WERI-Rb-1 (cell line): ENCODE measurements at regions not wholly inside any gene's neighbourhood (a gene's known extent, or its start where the extent isn't known, plus 50 kb on each side); places are given as distances from the start of the nearest gene placed in this dataset.
"Not testable (repeated sequence)": the region's sequence is repeated elsewhere in the genome, so short reads cannot be mapped to it uniquely, and the experiment has no call there.

ENCODE experiments used
- DNase-seq: peaks from one replicate; pipeline ENCODE4 v3.0.0-alpha.2; 2020
- H3K27ac ChIP-seq: fragments of 250-450 bp; sonication (Bioruptor Pico); 2 replicates; pipeline ENCODE4 v1.5.1; 2020; ENCODE audit warnings: mild to moderate bottlenecking, moderate library complexity
- H3K27me3 ChIP-seq: fragments of 250-450 bp; sonication (Bioruptor Pico); 2 replicates; pipeline ENCODE4 v1.5.1; 2021; ENCODE audit warnings: mild to moderate bottlenecking, low read depth, moderate library complexity; ENCODE audit not compliant: insufficient read depth, severe bottlenecking
- H3K36me3 ChIP-seq: fragments of 250-450 bp; sonication (Bioruptor Pico); 2 replicates; pipeline ENCODE4 v1.5.1; 2020; ENCODE audit warnings: mild to moderate bottlenecking, moderate library complexity
- H3K4me3 ChIP-seq: 2 replicates; pipeline ENCODE4 v1.5.1; 2011; ENCODE audit warnings: low read depth, mild to moderate bottlenecking, control low read depth, low read length
- H3K9me3 ChIP-seq: fragments of 250-450 bp; sonication (Bioruptor Pico); 2 replicates; pipeline ENCODE4 v1.5.1; 2021; ENCODE audit warnings: mild to moderate bottlenecking, moderate library complexity; ENCODE audit not compliant: severe bottlenecking
- CTCF ChIP-seq: IDR thresholded peaks from 2 replicates; pipeline ENCODE4 v1.5.1; 2011; ENCODE audit warnings: low read depth, mild to moderate bottlenecking, control low read depth, inconsistent platforms, low read length

GRCh38 chr1:230556453-230556852 lies 85.8 kb upstream of the COG2 start:
- H3K9me3 ChIP-seq = no peaks in the 10 kb centered on the region
- no peaks in the 10 kb centered on the region for H3K27me3 ChIP-seq
- H3K27ac ChIP-seq = no peak overlapping the region
- H3K4me3 ChIP-seq = no peak overlapping the region
- no peak for DNase-seq
- no peak for TF ChIP-seq CTCF
- no peaks in the 10 kb centered on the region for H3K36me3 ChIP-seq

GRCh38 chr1:230555814-230556213 lies 86.5 kb upstream of the COG2 start:
- H3K4me3 ChIP-seq = no peak overlapping the region
- H3K9me3 ChIP-seq = no peaks in the 10 kb centered on the region
- TF ChIP-seq CTCF = no peak
- H3K36me3 ChIP-seq = no peaks in the 10 kb centered on the region
- no peaks in the 10 kb centered on the region for H3K27me3 ChIP-seq
- H3K27ac ChIP-seq = no peak overlapping the region
- no peak for DNase-seq

GRCh38 chr1:230552880-230553279 lies 89.4 kb upstream of the COG2 start:
- Histone ChIP-seq H3K27me3 (no peaks in the 10 kb centered on the region), H3K4me3 (no peak overlapping the region), H3K36me3 (no peaks in the 10 kb centered on the region), H3K9me3 (no peaks in the 10 kb centered on the region), H3K27ac (no peak overlapping the region)
- TF ChIP-seq CTCF = no peak
- DNase-seq = no peak

GRCh38 chr1:230550945-230551344 lies 91.3 kb upstream of the COG2 start:
- not testable (repeated sequence) for H3K36me3 ChIP-seq, H3K27me3 ChIP-seq, H3K27ac ChIP-seq, H3K4me3 ChIP-seq, DNase-seq, H3K9me3 ChIP-seq

GRCh38 chr1:230550428-230550827 lies 91.9 kb upstream of the COG2 start:
- no peak for DNase-seq

GRCh38 chr1:230549625-230550024 lies 92.7 kb upstream of the COG2 start:
- no peaks in the 10 kb centered on the region for H3K36me3 ChIP-seq
- H3K4me3 ChIP-seq = no peak overlapping the region
- no peaks in the 10 kb centered on the region for H3K9me3 ChIP-seq
- no peaks in the 10 kb centered on the region for H3K27me3 ChIP-seq
- no peak for TF ChIP-seq CTCF
- H3K27ac ChIP-seq = no peak overlapping the region
- no peak for DNase-seq

More at GRCh38 chr1:230550428-230550827, 91.9 kb upstream of the COG2 start:
- no peak overlapping the region for H3K4me3 ChIP-seq
- H3K36me3 ChIP-seq = no peaks in the 10 kb centered on the region
- H3K27ac ChIP-seq = no peak overlapping the region
- H3K27me3 ChIP-seq = no peaks in the 10 kb centered on the region
- TF ChIP-seq CTCF = no peak
- H3K9me3 ChIP-seq = no peaks in the 10 kb centered on the region

- TF ChIP-seq CTCF = no peak
- no peaks in the 10 kb centered on the region for H3K9me3 ChIP-seq
- DNase-seq = no peak
Measured at GRCh38 chr1:230548997-230549396, 93.3 kb upstream of the COG2 start.

More at GRCh38 chr1:230548997-230549396, 93.3 kb upstream of the COG2 start:
- H3K27me3 ChIP-seq = no peaks in the 10 kb centered on the region
- no peaks in the 10 kb centered on the region for H3K36me3 ChIP-seq
- H3K27ac ChIP-seq = no peak overlapping the region
- no peak overlapping the region for H3K4me3 ChIP-seq
